Ascending aorta (tissue), 2 donors: ENCODE measurements at regions not wholly inside any gene's neighbourhood (a gene's known extent, or its start where the extent isn't known, plus 50 kb on each side); places are given as distances from the start of the nearest gene placed in this dataset.

Source experiments
- DNase-seq, 2 donors: peaks; one replicate each; pipeline ENCODE4 v3.0.0-alpha.2; 2019; ENCODE audit warnings: low spot score in 2 of 2
- H3K27ac ChIP-seq, 2 donors: fragments of 200-600 bp; sonication (generic); one replicate each; pipeline ENCODE4 v1.5.1; 2016 to 2017; ENCODE audit warnings: mild to moderate bottlenecking in 1 of 2
- H3K27me3 ChIP-seq: fragments of 200-600 bp; sonication (generic); one replicate; pipeline ENCODE4 v1.5.1; 2017
- H3K36me3 ChIP-seq, 2 donors: fragments of 200-600 bp; sonication (generic); one replicate each; pipeline ENCODE4 v1.5.1; 2016
- H3K4me1 ChIP-seq, 2 donors: fragments of 200-600 bp; sonication (generic); one replicate each; pipeline ENCODE4 v1.5.1; 2016 to 2017; ENCODE audit warnings: mild to moderate bottlenecking in 1 of 2
- H3K4me3 ChIP-seq, 2 donors: fragments of 200-600 bp; sonication (generic); one replicate each; pipeline ENCODE4 v1.5.1; 2016 to 2017; ENCODE audit warnings: mild to moderate bottlenecking in 1 of 2
- H3K9me3 ChIP-seq, 2 donors: fragments of 200-600 bp; sonication (generic); one replicate each; pipeline ENCODE4 v1.5.1; 2016
- intact Hi-C: fragments of 100-400 bp; cut with DNase I; formaldehyde crosslinking; loops from one replicate; pipeline ENCODE4 v1.15.1; 2023
- TF ChIP-seq, protein P1 (sequence below), 3 experiments: fragments of 200-600 bp in 2 of 3; fragments of 450-650 bp in 1 of 3; sonication (generic) in 2 of 3; IDR thresholded peaks; one replicate each; pipeline ENCODE4 v1.5.1; 2016 to 2019; ENCODE audit warnings: antibody characterized with exemption in 3 of 3, mild to moderate bottlenecking in 1 of 3, moderate library complexity in 1 of 3

- no peak for DNase-seq
- intact Hi-C loops: no loop called here
- TF ChIP-seq, protein P1, sequence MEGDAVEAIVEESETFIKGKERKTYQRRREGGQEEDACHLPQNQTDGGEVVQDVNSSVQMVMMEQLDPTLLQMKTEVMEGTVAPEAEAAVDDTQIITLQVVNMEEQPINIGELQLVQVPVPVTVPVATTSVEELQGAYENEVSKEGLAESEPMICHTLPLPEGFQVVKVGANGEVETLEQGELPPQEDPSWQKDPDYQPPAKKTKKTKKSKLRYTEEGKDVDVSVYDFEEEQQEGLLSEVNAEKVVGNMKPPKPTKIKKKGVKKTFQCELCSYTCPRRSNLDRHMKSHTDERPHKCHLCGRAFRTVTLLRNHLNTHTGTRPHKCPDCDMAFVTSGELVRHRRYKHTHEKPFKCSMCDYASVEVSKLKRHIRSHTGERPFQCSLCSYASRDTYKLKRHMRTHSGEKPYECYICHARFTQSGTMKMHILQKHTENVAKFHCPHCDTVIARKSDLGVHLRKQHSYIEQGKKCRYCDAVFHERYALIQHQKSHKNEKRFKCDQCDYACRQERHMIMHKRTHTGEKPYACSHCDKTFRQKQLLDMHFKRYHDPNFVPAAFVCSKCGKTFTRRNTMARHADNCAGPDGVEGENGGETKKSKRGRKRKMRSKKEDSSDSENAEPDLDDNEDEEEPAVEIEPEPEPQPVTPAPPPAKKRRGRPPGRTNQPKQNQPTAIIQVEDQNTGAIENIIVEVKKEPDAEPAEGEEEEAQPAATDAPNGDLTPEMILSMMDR (IDR thresholded peaks at IDR 0.05): no peak
- H3K4me3 ChIP-seq: no peak overlapping the region
- H3K9me3 ChIP-seq: no peaks in the 10 kb centered on the region
- H3K27me3 ChIP-seq: no peaks in the 10 kb centered on the region
- H3K27ac ChIP-seq: no peak overlapping the region
- H3K4me1 ChIP-seq: no peaks in the 10 kb centered on the region
- no peaks in the 10 kb centered on the region for H3K36me3 ChIP-seq
Measured at GRCh38 chr21:25243808-25244207, 363.5 kb downstream of the MRPL39 start.

DNA sequence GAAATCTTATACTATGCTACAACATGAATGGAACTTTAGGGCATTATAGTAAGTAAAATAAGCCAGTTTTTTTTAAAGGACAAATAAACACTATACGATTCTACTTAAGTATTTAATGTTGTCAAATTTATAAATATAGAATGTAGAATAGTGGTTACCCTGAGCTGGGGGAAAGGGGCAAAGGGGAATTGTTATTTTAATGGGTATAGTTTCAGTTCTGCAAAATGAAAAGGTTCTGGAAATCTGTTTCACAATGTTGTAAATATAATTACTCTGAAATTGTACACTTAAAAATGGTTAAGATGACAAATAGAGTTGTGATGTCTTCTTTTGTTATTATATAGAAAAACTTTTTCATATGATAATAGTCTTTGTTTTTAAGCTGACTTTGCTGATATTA, 366.3 kb downstream of the MRPL39 start:
- no peak overlapping the region for H3K4me3 ChIP-seq
- no peak overlapping the region for H3K27ac ChIP-seq
- intact Hi-C loops: no loop called here
- TF ChIP-seq, protein P1 (IDR thresholded peaks at IDR 0.05): no peak
- H3K36me3 ChIP-seq: no peaks in the 10 kb centered on the region
- no peak for DNase-seq
- no peaks in the 10 kb centered on the region for H3K9me3 ChIP-seq
- no peaks in the 10 kb centered on the region for H3K27me3 ChIP-seq
- no peaks in the 10 kb centered on the region for H3K4me1 ChIP-seq

DNA sequence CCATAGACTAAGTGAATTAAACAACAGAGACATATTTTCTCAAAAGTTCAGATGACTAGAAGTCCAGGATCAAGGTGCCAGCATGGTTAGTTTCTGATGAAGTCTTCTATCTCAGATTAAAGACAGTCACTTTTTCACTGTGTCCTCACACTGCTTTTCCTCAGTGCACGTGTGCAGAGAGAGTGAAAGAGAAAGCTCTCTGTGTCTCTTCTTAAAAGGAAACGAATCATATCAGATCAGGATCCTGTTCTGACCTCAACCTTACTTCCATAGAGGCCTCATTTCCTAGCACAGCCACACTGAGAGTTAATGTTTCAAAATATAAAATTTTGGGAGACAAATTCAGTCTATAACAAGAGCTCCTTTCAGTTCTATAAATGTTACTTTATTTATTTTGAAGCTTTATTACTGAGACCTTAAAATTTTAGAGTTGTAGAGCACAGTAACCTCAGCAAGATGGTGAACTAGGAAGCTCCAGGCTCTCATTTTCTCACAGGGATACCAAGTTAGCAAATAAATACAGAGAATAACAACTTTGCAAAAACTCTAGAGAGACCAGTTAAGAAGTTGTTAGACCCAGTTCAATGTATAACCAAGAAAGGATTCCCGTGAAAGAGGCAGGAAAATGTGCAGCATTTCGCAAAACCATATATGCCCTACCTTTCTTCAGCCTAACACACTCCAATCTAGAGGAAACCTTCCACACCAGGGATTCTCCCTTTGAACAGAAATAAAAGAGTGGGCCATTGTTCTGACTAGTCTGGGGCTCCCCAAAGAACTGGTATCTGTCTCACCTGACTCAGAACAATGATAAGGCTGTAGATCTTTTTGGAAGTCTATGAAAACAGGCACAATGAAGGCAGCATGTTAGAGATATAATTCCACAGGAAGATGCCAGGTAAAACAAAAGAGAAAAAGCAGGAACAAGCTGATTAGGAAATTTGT, 372.2 kb downstream of the MRPL39 start:
- Histone ChIP-seq H3K27ac (no peak overlapping the region), H3K27me3 (no peaks in the 10 kb centered on the region), H3K9me3 (no peaks in the 10 kb centered on the region), H3K4me3 (no peak overlapping the region), H3K4me1 (no peaks in the 10 kb centered on the region), H3K36me3 (no peaks in the 10 kb centered on the region)
- intact Hi-C loops: no loop called here
- TF ChIP-seq, protein P1 (IDR thresholded peaks at IDR 0.05): no peak
- DNase-seq: no peak

GRCh38 chr21:25220954-25221353, 386.3 kb downstream of the MRPL39 start:
- no peaks in the 10 kb centered on the region for H3K36me3 ChIP-seq
- H3K27ac ChIP-seq: no peak overlapping the region
- intact Hi-C loops: no loop called here
- no peak for DNase-seq
- TF ChIP-seq, protein P1 (IDR thresholded peaks at IDR 0.05): no peak
- H3K9me3 ChIP-seq: peaks cover 0 to 3% of the 10 kb centered on the region in 2 donors
- H3K4me3 ChIP-seq: no peak overlapping the region
- H3K27me3 ChIP-seq: no peaks in the 10 kb centered on the region
- H3K4me1 ChIP-seq: no peaks in the 10 kb centered on the region

- TF ChIP-seq, protein P1 (IDR thresholded peaks at IDR 0.05): no peak
- no peaks in the 10 kb centered on the region for H3K4me1 ChIP-seq
- H3K27me3 ChIP-seq: no peaks in the 10 kb centered on the region
- intact Hi-C loops: no loop called here
- H3K36me3 ChIP-seq: no peaks in the 10 kb centered on the region
- peaks cover 0 to 3% of the 10 kb centered on the region in 2 donors for H3K9me3 ChIP-seq
- no peak overlapping the region for H3K27ac ChIP-seq
- DNase-seq: no peak
- H3K4me3 ChIP-seq: no peak overlapping the region
Measured at GRCh38 chr21:25220169-25220568, 387.1 kb downstream of the MRPL39 start.
